ENCODE measurements at regions not wholly inside any gene's neighbourhood (a gene's known extent, or its start where the extent isn't known, plus 50 kb on each side); places are given as distances from the start of the nearest gene placed in this dataset.

- no peaks in the 10 kb centered on the region for H3K36me3 ChIP-seq (ENCODE audit: control insufficient read depth in 2 of 2, insufficient read depth in 1 of 2, low read length in 2 of 2)
- ChIA-PET POLR2A (no interaction called here), CTCF (interaction anchor here (0.6 to 0.9 kb wide), 3 partner anchors 10 to 178 kb away, joined by 3 to 4 read pairs (median 3); no protein-coding TSS in a partner anchor)
- no peak overlapping the region for H3K27ac ChIP-seq (ENCODE audit: extremely low read depth, low read depth, low read length)
- 0 out of 2 replicates have a peak, but pooled peaks cover 2% of the 10 kb centered on the region for H3K4me1 ChIP-seq (ENCODE audit: control insufficient read depth, insufficient read depth, low read length)
- TF ChIP-seq ZNF585B (tag by site-specific recombination; IDR thresholded peaks at IDR 0.05), result no peak
- TF ChIP-seq ZNF37A (tag by site-specific recombination; IDR thresholded peaks at IDR 0.05), result 0 out of 2 replicates have a peak, but pooled peaks have one; percentile 29
- TF ChIP-seq ZBTB48 (tag by site-specific recombination; IDR thresholded peaks at IDR 0.05), result no peak
- TF ChIP-seq ZNF660 (tag by site-specific recombination; IDR thresholded peaks at IDR 0.05), result 0 out of 2 replicates have a peak, but pooled peaks have one; percentile 33
- TF ChIP-seq, protein P1, sequence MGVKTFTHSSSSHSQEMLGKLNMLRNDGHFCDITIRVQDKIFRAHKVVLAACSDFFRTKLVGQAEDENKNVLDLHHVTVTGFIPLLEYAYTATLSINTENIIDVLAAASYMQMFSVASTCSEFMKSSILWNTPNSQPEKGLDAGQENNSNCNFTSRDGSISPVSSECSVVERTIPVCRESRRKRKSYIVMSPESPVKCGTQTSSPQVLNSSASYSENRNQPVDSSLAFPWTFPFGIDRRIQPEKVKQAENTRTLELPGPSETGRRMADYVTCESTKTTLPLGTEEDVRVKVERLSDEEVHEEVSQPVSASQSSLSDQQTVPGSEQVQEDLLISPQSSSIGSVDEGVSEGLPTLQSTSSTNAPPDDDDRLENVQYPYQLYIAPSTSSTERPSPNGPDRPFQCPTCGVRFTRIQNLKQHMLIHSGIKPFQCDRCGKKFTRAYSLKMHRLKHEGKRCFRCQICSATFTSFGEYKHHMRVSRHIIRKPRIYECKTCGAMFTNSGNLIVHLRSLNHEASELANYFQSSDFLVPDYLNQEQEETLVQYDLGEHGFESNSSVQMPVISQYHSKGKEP (tag by site-specific recombination; IDR thresholded peaks at IDR 0.05), result 0 out of 2 replicates have a peak, but pooled peaks have one; percentile 18
- 0 out of 2 replicates have a peak, but pooled peaks have one; percentile 55 for TF ChIP-seq ZNF544 (tag by site-specific recombination; IDR thresholded peaks at IDR 0.05)
- TF ChIP-seq ZNF785 (tag by site-specific recombination; IDR thresholded peaks at IDR 0.05), result no peak
- no peak for TF ChIP-seq SP3 (tag by site-specific recombination; IDR thresholded peaks at IDR 0.05)
- no peak overlapping the region for H3K4me3 ChIP-seq (ENCODE audit: low read depth, low read length)
- H3K9me3 ChIP-seq (ENCODE audit: control insufficient read depth, insufficient read depth, low read depth, low read length), result no peaks in the 10 kb centered on the region
Measured at GRCh38 chr6:14968056-14968637, 277.7 kb upstream of the JARID2 start.

DNA sequence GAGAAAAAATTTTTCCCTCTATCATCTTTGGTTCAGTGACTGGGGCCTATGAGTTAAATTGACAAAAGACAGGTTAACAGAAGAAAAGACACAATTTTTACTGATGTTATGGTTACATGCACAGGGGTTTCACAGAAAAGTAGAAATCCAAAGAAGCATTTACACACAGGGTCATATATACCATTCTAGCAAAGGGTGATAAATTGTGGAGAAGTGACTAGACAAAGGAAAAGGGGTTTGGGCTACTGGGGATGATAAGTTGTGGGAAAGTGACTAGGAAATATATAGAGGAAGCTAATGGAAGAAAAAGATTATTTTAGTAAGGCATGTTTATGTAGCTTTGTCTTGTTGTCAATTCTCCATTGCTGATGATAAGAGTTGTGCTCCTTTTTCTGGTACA is 276.7 kb upstream of the JARID2 start:
- TF ChIP-seq KLF1 (tag by site-specific recombination; IDR thresholded peaks at IDR 0.05), result no peak
- TF ChIP-seq ZNF221 (tag by site-specific recombination; IDR thresholded peaks at IDR 0.05; ENCODE audit: borderline replicate concordance), result no peak
- TF ChIP-seq ZBTB20 (tag by site-specific recombination; IDR thresholded peaks at IDR 0.05), result no peak
- peak; percentile 44 for TF ChIP-seq SETDB1 (IDR thresholded peaks at IDR 0.05; ENCODE audit: insufficient read length, low read length)
- TF ChIP-seq, protein P2, sequence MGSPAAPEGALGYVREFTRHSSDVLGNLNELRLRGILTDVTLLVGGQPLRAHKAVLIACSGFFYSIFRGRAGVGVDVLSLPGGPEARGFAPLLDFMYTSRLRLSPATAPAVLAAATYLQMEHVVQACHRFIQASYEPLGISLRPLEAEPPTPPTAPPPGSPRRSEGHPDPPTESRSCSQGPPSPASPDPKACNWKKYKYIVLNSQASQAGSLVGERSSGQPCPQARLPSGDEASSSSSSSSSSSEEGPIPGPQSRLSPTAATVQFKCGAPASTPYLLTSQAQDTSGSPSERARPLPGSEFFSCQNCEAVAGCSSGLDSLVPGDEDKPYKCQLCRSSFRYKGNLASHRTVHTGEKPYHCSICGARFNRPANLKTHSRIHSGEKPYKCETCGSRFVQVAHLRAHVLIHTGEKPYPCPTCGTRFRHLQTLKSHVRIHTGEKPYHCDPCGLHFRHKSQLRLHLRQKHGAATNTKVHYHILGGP (tag by site-specific recombination; IDR thresholded peaks at IDR 0.05), result no peak
- TF ChIP-seq ZNF19 (tag by site-specific recombination; IDR thresholded peaks at IDR 0.05; ENCODE audit: low read depth), result no peak
- peak; percentile 98 for TF ChIP-seq ZNF211 (tag by site-specific recombination; IDR thresholded peaks at IDR 0.05; ENCODE audit: low read depth)
- no peaks in the 10 kb centered on the region for H3K36me3 ChIP-seq (ENCODE audit: control insufficient read depth in 2 of 2, insufficient read depth in 1 of 2, low read length in 2 of 2)
- no peaks in the 10 kb centered on the region for H3K9me3 ChIP-seq (ENCODE audit: control insufficient read depth, insufficient read depth, low read depth, low read length)
- POLR2A ChIA-PET, result no interaction called here
- CTCF ChIA-PET, result interaction anchor here (0.5 kb wide), 1 partner anchor 50 kb away, joined by 4 read pairs; no protein-coding TSS in a partner anchor
- H3K4me1 ChIP-seq (ENCODE audit: control insufficient read depth, insufficient read depth, low read length), result 0 out of 2 replicates have a peak, but pooled peaks cover 2% of the 10 kb centered on the region
- no peak overlapping the region for H3K4me3 ChIP-seq (ENCODE audit: low read depth, low read length)
- H3K27ac ChIP-seq (ENCODE audit: extremely low read depth, low read depth, low read length), result no peak overlapping the region

GRCh38 chr6:14972379-14973067 is 273.3 kb upstream of the JARID2 start:
- Histone ChIP-seq H3K4me1 (ENCODE audit: control insufficient read depth, insufficient read depth, low read length) (no peaks in the 10 kb centered on the region), H3K27ac (ENCODE audit: extremely low read depth, low read depth, low read length) (no peak overlapping the region), H3K9me3 (ENCODE audit: control insufficient read depth, insufficient read depth, low read depth, low read length) (no peaks in the 10 kb centered on the region), H3K36me3 (ENCODE audit: control insufficient read depth in 2 of 2, insufficient read depth in 1 of 2, low read length in 2 of 2) (no peaks in the 10 kb centered on the region), H3K4me3 (ENCODE audit: low read depth, low read length) (no peak overlapping the region)
- CTCF ChIA-PET, result interaction anchor here (0.7 kb wide), 1 partner anchor 61 kb away, joined by 7 read pairs; no protein-coding TSS in a partner anchor
- POLR2A ChIA-PET, result no interaction called here
- no peak for TF ChIP-seq KLF1 (tag by site-specific recombination; IDR thresholded peaks at IDR 0.05)
- no peak for TF ChIP-seq MEIS1 (CRISPR knock-in tag; IDR thresholded peaks at IDR 0.05; ENCODE audit: borderline replicate concordance)
- TF ChIP-seq, protein P3, sequence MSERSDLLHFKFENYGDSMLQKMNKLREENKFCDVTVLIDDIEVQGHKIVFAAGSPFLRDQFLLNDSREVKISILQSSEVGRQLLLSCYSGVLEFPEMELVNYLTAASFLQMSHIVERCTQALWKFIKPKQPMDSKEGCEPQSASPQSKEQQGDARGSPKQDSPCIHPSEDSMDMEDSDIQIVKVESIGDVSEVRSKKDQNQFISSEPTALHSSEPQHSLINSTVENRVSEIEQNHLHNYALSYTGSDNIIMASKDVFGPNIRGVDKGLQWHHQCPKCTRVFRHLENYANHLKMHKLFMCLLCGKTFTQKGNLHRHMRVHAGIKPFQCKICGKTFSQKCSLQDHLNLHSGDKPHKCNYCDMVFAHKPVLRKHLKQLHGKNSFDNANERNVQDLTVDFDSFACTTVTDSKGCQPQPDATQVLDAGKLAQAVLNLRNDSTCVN (tag by site-specific recombination; optimal IDR thresholded peaks at IDR 0.05), result no peak
- TF ChIP-seq, protein P4, sequence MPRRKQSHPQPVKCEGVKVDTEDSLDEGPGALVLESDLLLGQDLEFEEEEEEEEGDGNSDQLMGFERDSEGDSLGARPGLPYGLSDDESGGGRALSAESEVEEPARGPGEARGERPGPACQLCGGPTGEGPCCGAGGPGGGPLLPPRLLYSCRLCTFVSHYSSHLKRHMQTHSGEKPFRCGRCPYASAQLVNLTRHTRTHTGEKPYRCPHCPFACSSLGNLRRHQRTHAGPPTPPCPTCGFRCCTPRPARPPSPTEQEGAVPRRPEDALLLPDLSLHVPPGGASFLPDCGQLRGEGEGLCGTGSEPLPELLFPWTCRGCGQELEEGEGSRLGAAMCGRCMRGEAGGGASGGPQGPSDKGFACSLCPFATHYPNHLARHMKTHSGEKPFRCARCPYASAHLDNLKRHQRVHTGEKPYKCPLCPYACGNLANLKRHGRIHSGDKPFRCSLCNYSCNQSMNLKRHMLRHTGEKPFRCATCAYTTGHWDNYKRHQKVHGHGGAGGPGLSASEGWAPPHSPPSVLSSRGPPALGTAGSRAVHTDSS (tag by site-specific recombination; IDR thresholded peaks at IDR 0.05), result no peak
- TF ChIP-seq KLF10 (tag by site-specific recombination; IDR thresholded peaks at IDR 0.05), result no peak
- TF ChIP-seq ZNF623 (tag by site-specific recombination; IDR thresholded peaks at IDR 0.05), result no peak
- no peak for TF ChIP-seq ZNF768 (tag by site-specific recombination; IDR thresholded peaks at IDR 0.05)
- no peak for TF ChIP-seq ZNF837 (tag by site-specific recombination; IDR thresholded peaks at IDR 0.05)
- TF ChIP-seq ZNF114 (tag by site-specific recombination; IDR thresholded peaks at IDR 0.05), result no peak
- no peak for TF ChIP-seq ZSCAN4 (tag by site-specific recombination; IDR thresholded peaks at IDR 0.05)
